Adipocyte (in vitro differentiated cells): ENCODE measurements at regions not wholly inside any gene's neighbourhood (a gene's known extent, or its start where the extent isn't known, plus 50 kb on each side); places are given as distances from the start of the nearest gene placed in this dataset.

Experiments
- DNase-seq: peaks from one replicate; pipeline ENCODE4 v3.0.0-alpha.2; 2015; ENCODE audit warnings: low read depth
- H3K27me3 ChIP-seq: replicated peaks from 2 replicates; pipeline ENCODE4 v1.7.0; 2013; ENCODE audit warnings: mild to moderate bottlenecking, low read length, moderate library complexity; ENCODE audit not compliant: control insufficient read depth, insufficient read depth
- H3K36me3 ChIP-seq: 2 replicates; pipeline ENCODE4 v1.7.0; 2013; ENCODE audit warnings: low read length, mild to moderate bottlenecking, moderate library complexity; ENCODE audit not compliant: control insufficient read depth, insufficient read depth, severe bottlenecking
- H3K4me1 ChIP-seq: 2 replicates; pipeline ENCODE4 v1.7.0; 2013; ENCODE audit warnings: mild to moderate bottlenecking, low read length, moderate library complexity; ENCODE audit not compliant: control insufficient read depth, insufficient read depth
- H3K4me3 ChIP-seq: 2 replicates; pipeline ENCODE4 v1.7.0; 2013; ENCODE audit warnings: mild to moderate bottlenecking, low read length, moderate library complexity
- H3K9ac ChIP-seq: 2 replicates; pipeline ENCODE4 v1.7.0; 2013; ENCODE audit warnings: mild to moderate bottlenecking, low read length, moderate library complexity
- H3K9me3 ChIP-seq: 2 replicates; pipeline ENCODE4 v1.7.0; 2013; ENCODE audit warnings: mild to moderate bottlenecking, low read length, moderate library complexity; ENCODE audit not compliant: control insufficient read depth

DNA sequence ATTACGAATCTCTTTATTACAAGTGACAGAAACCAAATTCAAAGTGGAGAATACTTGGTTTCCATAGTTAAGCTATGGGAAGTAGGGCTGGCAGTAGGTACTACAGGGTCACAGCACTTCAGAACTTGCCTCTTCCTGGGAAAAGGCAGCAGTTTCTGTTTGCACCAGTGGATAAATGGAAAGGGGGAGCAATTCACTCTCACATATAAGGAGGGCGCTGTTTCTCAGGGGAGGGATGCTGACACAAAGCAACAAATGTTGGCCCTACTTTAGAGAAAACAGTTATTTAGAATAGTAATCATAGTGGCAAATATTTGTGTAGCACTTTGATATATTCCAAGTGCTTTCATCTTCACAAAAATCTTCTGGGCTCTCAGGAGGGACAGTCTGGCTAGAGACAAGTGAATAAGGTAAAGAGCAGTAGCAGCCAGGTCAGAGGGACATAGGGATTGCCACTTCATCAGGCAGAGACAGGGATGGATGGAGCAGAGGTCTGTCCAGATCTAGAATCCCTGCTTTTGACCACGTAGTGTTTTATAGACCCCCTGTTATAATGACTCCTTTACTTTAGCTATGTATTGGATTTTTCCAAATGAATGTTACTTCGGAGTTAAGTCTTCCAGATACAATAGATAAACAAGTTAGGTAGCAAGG lies 554.8 kb upstream of the SGCD start:
- no peak overlapping the region for H3K4me3 ChIP-seq
- H3K9me3 ChIP-seq: no peaks in the 10 kb centered on the region
- H3K9ac ChIP-seq: no peak overlapping the region
- H3K36me3 ChIP-seq: no peaks in the 10 kb centered on the region
- H3K27me3 ChIP-seq: no peaks in the 10 kb centered on the region
- DNase-seq: no peak
- no peaks in the 10 kb centered on the region for H3K4me1 ChIP-seq

DNA sequence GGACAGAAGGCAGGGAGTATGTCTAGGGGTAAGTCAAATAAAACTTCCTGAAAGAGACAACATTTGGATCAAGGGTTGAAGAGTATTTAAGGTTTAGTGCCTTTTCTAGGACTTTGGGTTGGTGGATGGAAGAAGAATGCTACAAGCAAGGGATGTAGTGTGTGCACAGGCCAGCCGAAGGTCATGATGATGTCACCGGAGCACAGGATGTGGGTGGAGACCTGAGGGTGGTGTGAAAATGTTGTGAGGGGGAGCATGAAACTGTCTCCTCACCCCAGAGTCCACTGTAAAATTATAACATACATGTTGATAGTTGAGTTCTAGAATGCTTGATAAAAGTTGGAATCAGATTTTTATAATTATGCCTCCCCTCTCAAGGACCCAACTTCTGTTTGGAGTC lies 553.3 kb upstream of the SGCD start:
- Histone ChIP-seq H3K4me1 (no peaks in the 10 kb centered on the region), H3K36me3 (no peaks in the 10 kb centered on the region), H3K9me3 (no peaks in the 10 kb centered on the region), H3K27me3 (no peaks in the 10 kb centered on the region), H3K4me3 (no peak overlapping the region), H3K9ac (no peak overlapping the region)
- no peak for DNase-seq

DNA sequence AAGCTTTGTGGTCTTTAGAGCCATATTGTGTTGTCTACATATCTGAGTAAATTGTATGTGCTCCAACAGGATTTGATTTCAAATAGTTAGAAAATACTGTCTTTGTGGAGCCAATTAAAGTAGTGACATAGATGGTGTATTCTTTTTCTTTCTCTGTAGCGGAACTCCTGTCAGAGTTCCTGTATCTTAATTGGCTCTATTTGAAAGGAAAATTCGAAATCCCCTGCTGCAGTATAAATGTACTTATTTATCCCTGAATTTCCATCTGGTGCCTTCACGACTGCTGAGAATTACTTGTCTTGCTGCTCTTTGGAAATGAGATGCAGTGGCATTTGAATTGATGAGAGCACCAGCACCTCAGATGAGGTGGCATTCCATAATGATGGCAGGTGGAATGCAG lies 546.7 kb upstream of the SGCD start:
- no peak for DNase-seq
- no peaks in the 10 kb centered on the region for H3K27me3 ChIP-seq

DNA sequence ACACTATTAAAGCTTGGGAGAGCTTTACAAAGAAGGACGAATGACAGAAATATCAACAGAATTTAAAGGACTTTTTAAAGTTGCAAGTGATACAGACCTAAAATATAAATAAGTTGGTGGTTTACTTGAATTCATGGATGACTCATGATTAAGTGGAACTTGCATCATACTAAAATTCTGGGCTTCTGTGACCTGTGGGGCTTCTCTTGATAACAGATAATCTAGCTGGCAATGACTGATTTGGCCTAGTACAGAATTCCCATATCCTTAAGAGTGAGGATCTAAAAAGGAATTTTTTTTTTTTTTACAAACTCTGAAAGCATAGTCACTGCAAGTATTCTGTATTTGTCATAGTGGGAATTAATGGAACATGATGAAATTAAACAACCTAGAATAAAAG lies 543.7 kb upstream of the SGCD start:
- peaks cover 2% of the 10 kb centered on the region for H3K9me3 ChIP-seq
- peak; percentile 2 for DNase-seq
- H3K4me1 ChIP-seq: no peaks in the 10 kb centered on the region
- no peak overlapping the region for H3K9ac ChIP-seq
- H3K36me3 ChIP-seq: no peaks in the 10 kb centered on the region
- no peaks in the 10 kb centered on the region for H3K27me3 ChIP-seq
- no peak overlapping the region for H3K4me3 ChIP-seq

More for the DNA sequence above, 546.7 kb upstream of the SGCD start:
- Histone ChIP-seq H3K36me3 (no peaks in the 10 kb centered on the region), H3K9ac (no peak overlapping the region), H3K4me1 (no peaks in the 10 kb centered on the region), H3K9me3 (peaks cover 2% of the 10 kb centered on the region), H3K4me3 (no peak overlapping the region)

DNA sequence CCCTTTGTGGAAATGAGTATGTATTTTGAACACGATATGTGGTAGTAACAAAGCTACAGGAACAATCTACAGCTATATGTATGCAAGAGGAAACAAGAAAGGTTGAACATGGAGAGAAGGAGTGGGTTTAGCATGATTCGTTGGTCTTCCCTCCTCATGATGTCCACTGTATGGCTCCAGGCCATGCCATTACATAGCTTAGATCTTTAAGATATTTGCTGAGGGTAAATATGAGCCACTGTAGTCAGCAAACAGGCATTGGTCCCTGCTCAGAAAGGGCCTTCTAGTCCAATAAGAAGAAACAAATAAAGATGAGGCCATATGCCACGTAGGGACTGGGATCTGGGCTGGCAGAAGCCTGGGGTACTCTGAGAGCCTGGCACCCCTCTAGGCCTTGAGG lies 543.2 kb upstream of the SGCD start:
- no peak for DNase-seq
- Histone ChIP-seq H3K9me3 (peaks cover 2% of the 10 kb centered on the region), H3K27me3 (no peaks in the 10 kb centered on the region), H3K9ac (no peak overlapping the region), H3K4me1 (no peaks in the 10 kb centered on the region), H3K4me3 (no peak overlapping the region), H3K36me3 (no peaks in the 10 kb centered on the region)

DNA sequence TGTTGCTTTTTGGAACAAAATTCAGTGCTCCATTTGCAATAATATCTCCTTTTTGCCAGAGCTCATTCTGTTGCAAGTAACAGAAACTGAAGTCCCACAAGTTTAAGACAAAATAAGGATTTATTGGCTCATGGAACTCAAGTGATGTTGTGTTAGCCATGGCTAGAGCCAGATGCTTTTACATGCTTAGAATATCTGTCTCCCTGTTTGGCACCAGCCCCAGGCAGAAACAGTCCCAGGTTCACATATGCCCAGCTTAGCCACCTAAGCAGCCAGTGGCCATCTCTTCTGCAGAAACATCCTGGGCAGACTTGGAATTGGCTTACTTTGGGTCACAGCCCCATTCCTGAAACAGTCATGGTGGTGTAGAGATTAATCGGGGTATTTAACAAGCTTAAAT lies 540.9 kb upstream of the SGCD start:
- Histone ChIP-seq H3K27me3 (no peaks in the 10 kb centered on the region), H3K36me3 (no peaks in the 10 kb centered on the region), H3K4me3 (no peak overlapping the region), H3K9me3 (peaks cover 3% of the 10 kb centered on the region), H3K9ac (no peak overlapping the region), H3K4me1 (no peaks in the 10 kb centered on the region)
- no peak for DNase-seq

DNA sequence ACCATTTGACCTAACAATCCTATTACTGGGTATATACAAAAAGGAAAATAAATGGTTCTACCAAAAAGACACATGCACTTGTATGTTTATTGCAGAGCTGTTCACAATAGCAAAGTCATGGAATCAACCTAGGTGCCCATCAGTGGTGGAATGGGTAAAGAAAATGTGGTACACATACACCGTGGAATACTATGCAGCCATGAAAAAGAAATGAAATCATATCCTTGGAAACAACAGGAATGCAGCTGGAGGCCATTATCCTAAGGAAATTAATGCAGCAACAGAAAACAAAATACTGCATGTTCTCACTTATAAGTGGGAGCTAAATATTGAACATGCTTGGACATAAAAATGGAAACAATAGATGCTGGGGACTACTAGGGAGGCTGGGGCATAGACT lies 534.1 kb upstream of the SGCD start:
- no peak for DNase-seq
- Histone ChIP-seq H3K9me3 (peaks cover 35% of the 10 kb centered on the region), H3K4me3 (no peak overlapping the region), H3K27me3 (no peaks in the 10 kb centered on the region), H3K4me1 (no peaks in the 10 kb centered on the region), H3K9ac (no peak overlapping the region), H3K36me3 (no peaks in the 10 kb centered on the region)

DNA sequence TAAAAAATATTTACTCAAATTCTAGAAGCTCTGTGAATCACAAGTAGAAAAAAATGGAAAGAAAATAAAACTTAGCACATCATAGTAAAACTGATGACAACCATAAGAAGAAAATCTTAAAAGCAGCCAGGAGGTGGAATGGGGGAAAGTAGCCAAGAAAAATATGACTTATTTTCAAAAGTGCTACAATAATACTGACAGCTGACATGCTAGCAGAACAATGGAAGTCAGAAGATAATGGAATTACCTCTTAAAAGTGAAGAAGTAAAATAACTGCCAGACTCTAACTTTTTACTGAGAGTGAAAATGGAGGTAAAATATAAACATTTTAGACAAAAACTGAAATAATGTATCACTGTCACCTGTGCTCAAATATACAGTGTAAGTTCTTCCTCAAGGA lies 532.2 kb upstream of the SGCD start:
- peak; percentile 3 for DNase-seq
- Histone ChIP-seq H3K9me3 (peaks cover 38% of the 10 kb centered on the region), H3K4me1 (no peaks in the 10 kb centered on the region), H3K27me3 (no peaks in the 10 kb centered on the region), H3K4me3 (no peak overlapping the region), H3K9ac (no peak overlapping the region), H3K36me3 (no peaks in the 10 kb centered on the region)

DNA sequence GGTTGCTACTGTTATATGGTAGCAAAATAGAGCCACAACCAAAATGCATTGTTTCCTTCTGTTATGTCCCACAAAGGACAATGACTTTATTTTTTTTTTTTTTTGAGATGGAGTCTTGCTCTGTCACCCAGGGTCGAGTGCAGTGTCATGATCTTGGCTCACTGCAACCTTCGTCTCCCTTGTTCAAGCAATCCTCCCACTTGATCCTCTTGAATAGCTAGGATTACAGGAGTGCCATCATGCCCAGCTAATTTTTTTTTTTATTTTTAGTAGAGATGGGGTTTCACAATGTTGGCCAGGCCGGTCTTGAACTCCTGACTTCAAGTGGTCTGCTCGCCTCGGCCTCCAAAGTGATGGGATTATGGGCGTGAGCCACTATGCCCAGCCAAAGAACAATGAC lies 527.7 kb upstream of the SGCD start:
- Histone ChIP-seq H3K4me1 (no peaks in the 10 kb centered on the region), H3K9me3 (peaks cover 24% of the 10 kb centered on the region), H3K27me3 (no peaks in the 10 kb centered on the region), H3K9ac (no peak overlapping the region), H3K4me3 (no peak overlapping the region), H3K36me3 (no peaks in the 10 kb centered on the region)
- no peak for DNase-seq

DNA sequence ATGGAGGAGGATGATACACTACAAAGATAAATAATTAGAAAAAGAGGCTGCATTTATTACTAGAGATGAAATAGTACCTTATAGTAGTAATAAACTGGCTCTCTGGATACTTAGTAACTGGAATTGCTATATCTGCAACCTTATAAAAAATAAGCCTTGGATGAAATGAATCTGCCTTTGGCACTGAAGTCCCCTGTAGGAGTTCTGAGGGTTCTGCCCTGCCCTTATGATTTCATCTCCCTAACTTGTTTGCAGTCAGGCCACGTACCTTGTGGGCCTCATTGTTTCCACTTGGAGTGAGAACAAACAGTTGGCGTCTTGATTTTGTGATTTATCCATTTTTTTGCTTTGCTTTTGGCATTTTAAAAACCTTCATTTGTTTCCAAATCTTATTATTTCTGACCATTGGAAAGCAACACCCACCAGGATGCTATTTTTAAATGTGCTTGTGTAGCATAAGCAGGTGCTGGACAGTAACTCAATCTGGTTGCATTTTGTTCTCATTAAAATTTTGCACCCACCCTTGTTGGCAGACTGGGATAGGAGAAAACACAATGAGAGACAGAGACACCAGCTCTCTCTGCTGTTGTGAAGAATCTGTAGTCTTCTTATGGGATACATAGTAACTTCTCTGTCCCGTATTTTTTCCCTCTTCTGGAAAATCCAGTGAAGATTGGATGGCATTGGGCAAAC lies 518.9 kb upstream of the SGCD start:
- Histone ChIP-seq H3K9ac (no peak overlapping the region), H3K4me3 (no peak overlapping the region), H3K9me3 (no peaks in the 10 kb centered on the region), H3K36me3 (no peaks in the 10 kb centered on the region), H3K27me3 (no peaks in the 10 kb centered on the region), H3K4me1 (no peaks in the 10 kb centered on the region)
- no peak for DNase-seq

DNA sequence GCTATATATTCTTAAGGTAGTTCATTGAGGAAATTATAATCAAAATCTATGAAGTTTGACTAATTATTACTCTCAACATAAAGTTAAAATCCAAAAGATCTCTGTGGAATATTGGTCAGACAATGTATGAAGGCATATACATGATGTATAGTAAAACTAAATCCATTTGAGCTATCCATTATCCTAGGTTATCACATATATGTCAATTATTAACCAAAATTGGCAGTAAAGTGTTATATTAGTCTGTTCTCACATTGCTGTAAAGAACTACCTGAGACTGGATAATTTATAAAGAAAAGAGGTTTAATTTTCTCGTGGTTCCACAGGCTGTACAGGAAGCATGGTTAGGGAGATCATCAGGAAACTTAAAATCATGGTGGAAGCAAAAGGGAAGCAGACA lies 511.7 kb upstream of the SGCD start:
- no peaks in the 10 kb centered on the region for H3K27me3 ChIP-seq
- no peak for DNase-seq
- H3K36me3 ChIP-seq: no peaks in the 10 kb centered on the region
- no peaks in the 10 kb centered on the region for H3K9me3 ChIP-seq
- H3K9ac ChIP-seq: no peak overlapping the region
- no peaks in the 10 kb centered on the region for H3K4me1 ChIP-seq
- H3K4me3 ChIP-seq: no peak overlapping the region

DNA sequence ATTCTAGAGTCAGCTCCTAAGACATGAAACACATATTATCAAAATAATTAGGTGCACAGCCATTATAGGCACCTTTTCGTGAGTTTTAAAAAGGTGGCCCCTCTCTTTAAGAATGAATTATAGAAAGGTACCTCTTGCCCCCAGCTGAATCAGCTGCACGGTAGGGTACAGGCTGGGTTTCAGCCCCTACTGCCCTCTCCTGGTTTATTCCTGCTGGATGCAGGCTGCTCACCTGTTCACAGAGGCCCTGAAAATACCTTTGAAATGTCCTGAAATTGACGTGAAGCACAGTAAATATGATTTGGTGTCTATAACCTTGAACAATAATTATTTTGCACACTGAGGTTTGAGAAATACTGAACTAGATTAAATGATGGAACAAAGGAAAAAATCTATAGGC lies 504.8 kb upstream of the SGCD start:
- no peak for DNase-seq
- no peak overlapping the region for H3K9ac ChIP-seq
- no peaks in the 10 kb centered on the region for H3K4me1 ChIP-seq
- no peaks in the 10 kb centered on the region for H3K9me3 ChIP-seq
- no peaks in the 10 kb centered on the region for H3K36me3 ChIP-seq
- no peaks in the 10 kb centered on the region for H3K27me3 ChIP-seq
- no peak overlapping the region for H3K4me3 ChIP-seq
